ENCODE measurements at regions not wholly inside any gene's neighbourhood (a gene's known extent, or its start where the extent isn't known, plus 50 kb on each side); places are given as distances from the start of the nearest gene placed in this dataset.

GRCh38 chr2:236408090-236408489, 143.9 kb upstream of the ASB18 start:
- Mint-ChIP-seq H3K27me3 (no peaks in the 10 kb centered on the region), H3K36me3 (no peaks in the 10 kb centered on the region), H3K4me1 (no peaks in the 10 kb centered on the region), H3K9me3 (no peaks in the 10 kb centered on the region), H3K4me3 (no peak overlapping the region), H3K27ac (no peak overlapping the region)

- Mint-ChIP-seq H3K36me3 (no peaks in the 10 kb centered on the region), H3K4me3 (no peak overlapping the region), H3K27ac (no peak overlapping the region), H3K4me1 (no peaks in the 10 kb centered on the region), H3K27me3 (no peaks in the 10 kb centered on the region), H3K9me3 (no peaks in the 10 kb centered on the region)
These were observed 144.6 kb upstream of the ASB18 start for GRCh38 chr2:236408786-236409185.

GRCh38 chr2:236415684-236416444, 151.7 kb upstream of the ASB18 start:
- Mint-ChIP-seq H3K4me3 (no peak overlapping the region), H3K36me3 (no peaks in the 10 kb centered on the region), H3K9me3 (no peaks in the 10 kb centered on the region), H3K27ac (no peak overlapping the region), H3K27me3 (peaks cover 10% of the 10 kb centered on the region), H3K4me1 (no peaks in the 10 kb centered on the region)

- H3K27ac Mint-ChIP-seq, result no peak overlapping the region
These were observed 152.5 kb upstream of the ACKR3 start for GRCh38 chr2:236417150-236417549.

GRCh38 chr2:236430584-236430983, 139.0 kb upstream of the ACKR3 start:
- Mint-ChIP-seq H3K4me3 (no peak overlapping the region), H3K9me3 (no peaks in the 10 kb centered on the region), H3K4me1 (no peaks in the 10 kb centered on the region), H3K27ac (no peak overlapping the region), H3K27me3 (peaks cover 16% of the 10 kb centered on the region), H3K36me3 (no peaks in the 10 kb centered on the region)

More at GRCh38 chr2:236417150-236417549, 152.5 kb upstream of the ACKR3 start:
- no peaks in the 10 kb centered on the region for H3K9me3 Mint-ChIP-seq
- H3K27me3 Mint-ChIP-seq, result peaks cover 10% of the 10 kb centered on the region
- H3K36me3 Mint-ChIP-seq, result no peaks in the 10 kb centered on the region
- no peaks in the 10 kb centered on the region for H3K4me1 Mint-ChIP-seq
- H3K4me3 Mint-ChIP-seq, result no peak overlapping the region

GRCh38 chr2:236434593-236434992, 135.0 kb upstream of the ACKR3 start:
- Mint-ChIP-seq H3K27ac (no peak overlapping the region), H3K4me3 (no peak overlapping the region), H3K27me3 (peaks cover 9% of the 10 kb centered on the region), H3K4me1 (no peaks in the 10 kb centered on the region), H3K9me3 (no peaks in the 10 kb centered on the region), H3K36me3 (no peaks in the 10 kb centered on the region)

GRCh38 chr2:236440110-236440881, 129.3 kb upstream of the ACKR3 start:
- Mint-ChIP-seq H3K4me3 (no peak overlapping the region), H3K4me1 (no peaks in the 10 kb centered on the region), H3K27ac (no peak overlapping the region), H3K9me3 (no peaks in the 10 kb centered on the region), H3K36me3 (no peaks in the 10 kb centered on the region), H3K27me3 (peaks cover 12% of the 10 kb centered on the region)

- Mint-ChIP-seq H3K27ac (no peak overlapping the region), H3K4me1 (no peaks in the 10 kb centered on the region), H3K36me3 (no peaks in the 10 kb centered on the region), H3K27me3 (peaks cover 9% of the 10 kb centered on the region), H3K4me3 (no peak overlapping the region), H3K9me3 (no peaks in the 10 kb centered on the region)
These were observed 125.4 kb upstream of the ACKR3 start for GRCh38 chr2:236444187-236444586.

GRCh38 chr2:236445678-236446077, 123.9 kb upstream of the ACKR3 start:
- Mint-ChIP-seq H3K36me3 (no peaks in the 10 kb centered on the region), H3K27me3 (peaks cover 4% of the 10 kb centered on the region), H3K9me3 (no peaks in the 10 kb centered on the region), H3K4me1 (no peaks in the 10 kb centered on the region), H3K4me3 (no peak overlapping the region), H3K27ac (no peak overlapping the region)

- Mint-ChIP-seq H3K27me3 (peaks cover 4% of the 10 kb centered on the region), H3K4me3 (no peak overlapping the region), H3K36me3 (no peaks in the 10 kb centered on the region), H3K9me3 (no peaks in the 10 kb centered on the region), H3K4me1 (no peaks in the 10 kb centered on the region), H3K27ac (no peak overlapping the region)
These were observed 123.1 kb upstream of the ACKR3 start for GRCh38 chr2:236446521-236446920.

- H3K36me3 Mint-ChIP-seq, result no peaks in the 10 kb centered on the region
- H3K4me3 Mint-ChIP-seq, result no peak overlapping the region
- H3K9me3 Mint-ChIP-seq, result no peaks in the 10 kb centered on the region
- peaks cover 2% of the 10 kb centered on the region for H3K27me3 Mint-ChIP-seq
- H3K4me1 Mint-ChIP-seq, result no peaks in the 10 kb centered on the region
- no peak overlapping the region for H3K27ac Mint-ChIP-seq
These were observed 120.4 kb upstream of the ACKR3 start for GRCh38 chr2:236449167-236449761.

- Mint-ChIP-seq H3K27ac (no peak overlapping the region), H3K27me3 (peaks cover 2% of the 10 kb centered on the region)
These were observed 117.4 kb upstream of the ACKR3 start for GRCh38 chr2:236452238-236452637.

GRCh38 chr2:236454076-236454475, 115.5 kb upstream of the ACKR3 start:
- no peaks in the 10 kb centered on the region for H3K36me3 Mint-ChIP-seq
- peaks cover 5% of the 10 kb centered on the region for H3K9me3 Mint-ChIP-seq
- H3K27ac Mint-ChIP-seq, result no peak overlapping the region
- peaks cover 2% of the 10 kb centered on the region for H3K27me3 Mint-ChIP-seq
- H3K4me3 Mint-ChIP-seq, result no peak overlapping the region
- H3K4me1 Mint-ChIP-seq, result no peaks in the 10 kb centered on the region

More at GRCh38 chr2:236452238-236452637, 117.4 kb upstream of the ACKR3 start:
- no peaks in the 10 kb centered on the region for H3K4me1 Mint-ChIP-seq
- H3K4me3 Mint-ChIP-seq, result no peak overlapping the region
- peaks cover under 1% of the 10 kb centered on the region for H3K9me3 Mint-ChIP-seq
- no peaks in the 10 kb centered on the region for H3K36me3 Mint-ChIP-seq

- Mint-ChIP-seq H3K4me1 (no peaks in the 10 kb centered on the region), H3K4me3 (no peak overlapping the region), H3K27ac (no peak overlapping the region), H3K27me3 (no peaks in the 10 kb centered on the region), H3K9me3 (peaks cover 5% of the 10 kb centered on the region), H3K36me3 (no peaks in the 10 kb centered on the region)
These were observed 110.2 kb upstream of the ACKR3 start for GRCh38 chr2:236459393-236459792.

- peaks cover 1% of the 10 kb centered on the region for H3K27me3 Mint-ChIP-seq
- no peak overlapping the region for H3K4me3 Mint-ChIP-seq
- H3K9me3 Mint-ChIP-seq, result peaks cover 11% of the 10 kb centered on the region
- no peak overlapping the region for H3K27ac Mint-ChIP-seq
- H3K4me1 Mint-ChIP-seq, result no peaks in the 10 kb centered on the region
- H3K36me3 Mint-ChIP-seq, result peaks cover 3% of the 10 kb centered on the region
These were observed 105.5 kb upstream of the ACKR3 start for GRCh38 chr2:236464140-236464539.

Measured in activated naive CD4-positive, alpha-beta T cell treated with anti-CD3 and anti-CD28 coated beads, Interleukin-2, amount 50 U/mL, for 24 hours (primary cell).